GM18907 (cell line): ENCODE measurements at regions not wholly inside any gene's neighbourhood (a gene's known extent, or its start where the extent isn't known, plus 50 kb on each side); places are given as distances from the start of the nearest gene placed in this dataset.
"Not testable (repeated sequence)": the region's sequence is repeated elsewhere in the genome, so short reads cannot be mapped to it uniquely, and the experiment has no call there.

Source experiments
- ATAC-seq: cut with Tn5 transposase; IDR thresholded peaks from one replicate; pipeline ENCODE4 v1.9.1; 2021; ENCODE audit warnings: mild to moderate bottlenecking, moderate library complexity; ENCODE audit not compliant: unreplicated experiment

- ATAC-seq = no peak
Observed at GRCh38 chr4:83213640-83214039, 71.0 kb downstream of the COQ2 start.

DNA sequence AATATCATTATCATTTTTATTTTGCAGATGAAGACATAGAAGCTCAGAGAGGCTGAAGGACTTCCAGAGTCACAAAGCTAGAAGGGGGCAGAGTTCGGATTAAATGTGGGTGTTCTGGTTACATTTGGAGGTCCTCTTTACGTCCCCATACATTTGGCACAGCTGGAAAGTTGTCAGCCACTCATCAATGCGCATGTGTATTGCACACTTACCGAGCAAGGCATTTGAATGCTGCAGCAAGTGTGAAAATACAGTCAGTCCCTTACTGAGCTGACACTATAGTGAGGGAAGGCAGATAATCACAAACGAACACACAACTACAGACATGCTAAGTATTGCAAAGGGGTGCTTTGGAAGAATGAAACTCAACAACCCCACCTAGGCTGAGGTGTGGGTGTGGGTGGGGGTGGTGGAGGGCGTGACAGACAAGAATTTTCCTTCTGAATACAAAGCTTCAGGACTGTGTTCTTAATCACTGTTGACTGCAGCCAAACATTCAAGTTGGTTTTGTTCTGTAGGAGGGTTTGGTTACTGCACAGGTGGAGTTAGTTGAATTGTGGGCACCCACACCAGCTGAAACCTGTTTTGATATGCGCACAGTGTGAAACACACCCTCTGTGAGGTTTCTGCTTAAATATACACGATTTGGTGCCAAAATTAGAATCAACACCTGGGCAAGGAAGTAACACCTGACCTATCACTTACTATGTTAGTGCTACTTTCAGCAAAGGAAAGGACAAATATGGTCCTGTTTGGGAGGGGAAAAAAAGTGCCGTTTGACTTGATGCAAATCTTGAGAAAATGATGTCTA is 72.4 kb downstream of the COQ2 start:
- ATAC-seq = peak; percentile 84

- ATAC-seq = no peak
Observed at GRCh38 chr4:83209419-83209818, 75.2 kb downstream of the COQ2 start.

- ATAC-seq = no peak
Observed at GRCh38 chr4:83208371-83209365, 75.9 kb downstream of the COQ2 start.

GRCh38 chr4:83207497-83208101 is 77.0 kb downstream of the COQ2 start:
- ATAC-seq = no peak

GRCh38 chr4:83205760-83206159 is 78.8 kb downstream of the COQ2 start:
- ATAC-seq = no peak

DNA sequence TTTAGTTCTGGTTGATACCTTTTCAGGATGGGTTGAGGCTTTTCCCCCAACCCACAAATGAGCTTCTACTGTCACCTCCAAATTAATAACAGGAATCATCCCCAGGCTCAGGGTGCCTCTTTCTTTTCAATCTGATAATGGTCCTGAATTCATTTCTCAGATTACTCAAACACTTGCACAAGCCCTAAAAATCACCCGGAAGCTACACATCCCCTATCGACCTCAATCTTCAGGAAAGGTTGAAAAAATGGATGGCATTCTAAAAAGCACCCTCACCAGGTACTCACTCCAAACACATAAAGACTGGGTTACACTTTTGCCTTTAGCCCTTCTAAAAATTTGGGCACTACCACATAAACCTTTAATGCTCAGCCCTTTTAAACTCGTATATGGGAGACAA is 79.9 kb downstream of the COQ2 start:
- no peak for ATAC-seq

GRCh38 chr4:83201761-83202160 is 82.8 kb downstream of the COQ2 start:
- no peak for ATAC-seq

GRCh38 chr4:83197555-83198235 is 83.2 kb upstream of the PLAC8 start:
- no peak for ATAC-seq

DNA sequence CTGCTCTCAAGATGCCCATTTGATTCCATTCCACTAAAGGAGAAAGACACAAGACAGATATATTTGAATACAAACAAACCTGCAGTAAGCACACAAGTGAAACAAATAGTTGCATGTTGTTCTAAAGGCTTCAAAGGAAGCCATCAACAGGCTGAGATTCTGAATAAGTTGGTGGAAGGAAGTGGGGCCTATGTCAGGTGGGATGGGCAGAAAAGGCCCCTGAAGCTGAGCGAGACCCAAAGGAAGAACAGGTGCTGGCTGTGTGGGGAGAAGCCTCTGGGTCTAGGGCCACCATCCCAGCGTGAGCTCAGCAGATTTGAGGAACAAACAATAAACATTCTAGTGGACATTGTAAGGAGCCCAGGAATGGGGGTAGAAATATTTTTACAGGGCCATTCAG is 82.4 kb upstream of the PLAC8 start:
- no peak for ATAC-seq

DNA sequence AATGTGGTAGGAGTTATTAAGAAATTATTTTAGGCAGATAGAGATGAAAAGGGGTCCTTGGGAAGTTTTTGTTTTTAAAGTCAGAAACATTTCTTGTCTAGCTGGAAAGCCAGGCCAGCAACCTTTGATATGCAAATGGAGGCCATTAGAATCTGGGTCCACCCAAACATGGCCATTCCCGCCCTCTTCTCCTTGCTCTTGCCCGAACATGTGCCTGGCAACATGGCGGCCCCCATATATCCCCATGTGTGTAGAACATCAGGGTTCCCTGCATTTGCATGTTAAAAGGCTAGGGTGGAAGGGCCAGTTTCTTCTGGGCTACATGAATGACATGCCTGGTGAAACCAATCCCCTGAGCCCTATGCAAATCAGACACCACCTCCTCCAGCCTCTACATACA is 80.7 kb upstream of the PLAC8 start:
- no peak for ATAC-seq

DNA sequence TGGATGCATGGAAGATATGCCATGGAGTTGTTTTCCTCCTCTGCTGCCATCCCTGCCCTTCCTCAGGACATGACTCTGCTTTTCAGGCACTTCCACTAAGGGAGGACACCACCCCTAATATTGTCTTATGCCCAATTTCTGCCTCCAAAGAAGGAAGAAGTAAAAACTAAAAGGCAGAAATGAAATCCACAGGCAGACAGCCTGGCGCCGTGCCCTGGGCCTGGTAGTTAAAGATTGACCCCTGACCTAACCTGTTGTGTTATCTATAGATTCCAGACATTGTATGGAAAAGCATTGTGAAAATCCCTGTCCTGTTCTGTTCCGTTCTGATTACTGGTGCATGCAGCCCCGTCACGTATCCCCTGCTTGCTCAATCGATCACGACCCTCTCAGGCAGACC is 80.1 kb upstream of the PLAC8 start:
- ATAC-seq = not testable (repeated sequence)

DNA sequence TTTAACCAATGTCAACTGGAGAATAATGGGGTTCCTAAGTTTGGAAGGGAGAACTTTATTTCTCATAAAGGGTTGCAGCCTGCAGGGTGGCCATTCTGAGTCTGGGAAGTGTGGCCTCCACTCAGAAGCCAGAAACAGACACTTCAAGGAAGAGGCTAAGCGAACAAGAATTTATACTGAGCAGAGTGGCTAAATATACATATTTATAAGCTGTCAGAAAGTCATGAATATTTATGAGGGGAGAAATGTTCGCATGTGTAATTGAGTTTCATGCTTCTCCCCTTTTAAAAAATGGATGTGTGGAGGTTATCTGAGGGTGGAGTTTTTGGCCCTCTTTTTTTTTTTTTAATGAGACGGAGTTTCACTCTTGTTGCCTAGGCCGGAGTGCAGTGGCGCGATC is 78.1 kb upstream of the PLAC8 start:
- ATAC-seq = no peak

DNA sequence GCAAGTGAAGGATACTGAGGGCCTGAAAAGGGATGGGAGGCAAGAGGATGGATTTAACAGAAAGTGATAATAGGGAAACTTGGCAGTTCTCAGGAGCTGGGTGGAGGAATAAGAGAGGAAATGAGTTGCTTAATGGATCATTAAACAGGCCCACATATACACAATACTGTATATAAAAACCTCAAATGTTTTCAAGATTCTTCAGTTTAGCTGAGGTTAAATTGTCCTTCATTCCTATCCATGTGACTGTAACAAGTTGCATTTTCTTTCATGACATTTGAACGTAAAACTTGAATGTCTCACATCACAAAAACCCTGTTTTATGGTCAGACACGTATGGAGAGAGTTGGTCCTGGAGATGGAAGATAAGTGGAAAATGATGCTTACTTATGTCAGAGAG is 76.5 kb upstream of the PLAC8 start:
- ATAC-seq = no peak

DNA sequence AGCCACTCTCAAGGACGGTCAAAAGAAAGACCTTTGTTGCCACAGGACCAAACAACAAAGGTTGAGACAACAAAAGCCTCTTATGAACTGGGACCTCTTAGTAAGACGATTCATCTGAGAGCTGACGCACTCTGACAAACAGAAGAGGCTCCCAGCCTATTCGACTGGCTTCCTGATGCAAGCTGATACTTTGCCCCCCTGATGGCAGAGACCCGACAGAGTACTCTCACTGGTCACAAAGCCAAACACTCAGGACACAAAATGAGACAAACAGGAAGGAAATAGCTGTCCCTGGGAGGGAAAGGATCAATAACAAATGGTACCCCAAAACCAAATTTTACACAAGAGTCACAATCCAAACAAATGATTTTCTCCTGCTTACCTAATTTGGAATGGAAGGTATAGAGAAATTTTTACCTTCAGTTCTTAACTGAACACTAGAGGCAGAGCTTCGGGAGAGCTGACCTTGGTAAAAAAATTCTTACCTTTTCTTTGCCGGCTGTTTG is 75.2 kb upstream of the PLAC8 start:
- ATAC-seq = no peak

DNA sequence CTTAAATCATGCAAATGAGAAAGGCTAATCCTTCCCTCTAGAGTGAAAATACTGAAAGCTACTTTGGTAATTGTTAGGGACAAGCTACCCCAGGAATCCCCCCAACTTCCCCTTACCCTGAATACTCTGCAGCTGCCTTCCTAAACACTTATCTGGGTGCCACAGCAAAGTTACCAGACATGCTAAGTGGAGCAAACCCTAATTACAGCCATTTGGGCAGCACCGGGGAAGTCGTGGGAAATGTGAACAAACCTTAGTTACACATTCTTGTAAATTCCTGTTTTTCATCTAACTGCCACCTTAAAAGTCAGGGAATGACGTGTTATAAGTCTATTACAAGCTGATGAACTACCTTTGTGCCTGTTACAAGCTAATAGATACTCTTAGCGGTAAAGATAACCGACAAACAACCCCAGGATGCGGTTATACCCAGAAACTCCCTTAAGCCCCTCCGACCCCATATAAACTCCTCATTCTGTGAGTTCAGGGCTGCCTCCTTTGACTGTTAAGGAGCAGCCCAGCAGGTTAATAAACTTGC is 66.0 kb upstream of the PLAC8 start:
- peak; percentile 84 for ATAC-seq

DNA sequence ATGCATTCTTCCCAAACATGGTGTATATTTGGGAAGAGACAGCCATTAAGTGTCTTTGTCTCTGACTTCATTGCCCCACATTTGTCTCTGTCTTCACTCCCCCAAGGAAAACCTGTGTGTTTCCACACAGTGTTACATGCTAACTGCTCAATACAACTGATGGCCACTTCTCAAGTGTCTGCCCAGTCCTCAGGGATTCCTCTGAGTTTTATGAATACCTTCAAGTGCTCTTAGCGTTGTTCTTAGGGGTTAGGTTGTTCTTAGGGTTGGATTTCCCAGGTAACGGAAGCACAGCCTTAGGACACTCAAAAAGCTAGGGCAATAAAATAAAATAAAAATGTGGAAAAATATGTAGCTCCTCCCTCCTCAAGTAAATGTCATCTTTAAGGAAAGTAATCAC is 64.7 kb upstream of the PLAC8 start:
- ATAC-seq = no peak

DNA sequence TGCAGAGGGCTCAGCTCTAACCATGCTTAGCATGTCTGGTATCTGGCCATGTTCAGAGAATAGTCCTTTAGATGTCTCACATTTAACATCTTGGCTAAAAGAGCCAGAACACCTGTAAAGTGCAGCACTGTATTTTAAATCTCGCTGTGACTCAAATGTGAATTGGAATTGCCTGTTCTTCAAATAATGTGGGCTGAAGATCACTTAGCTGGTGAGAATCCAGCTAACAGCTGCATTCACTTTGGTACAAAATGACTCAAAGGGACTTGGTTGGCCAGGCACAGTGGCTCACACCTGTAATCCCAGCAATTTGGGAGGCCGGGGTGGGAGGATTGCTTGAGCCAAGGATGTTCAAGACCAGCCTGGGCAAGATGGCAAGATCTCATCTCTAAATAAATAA is 63.5 kb upstream of the PLAC8 start:
- ATAC-seq = no peak

- ATAC-seq = no peak
Observed at GRCh38 chr4:83177182-83177581, 62.7 kb upstream of the PLAC8 start.

DNA sequence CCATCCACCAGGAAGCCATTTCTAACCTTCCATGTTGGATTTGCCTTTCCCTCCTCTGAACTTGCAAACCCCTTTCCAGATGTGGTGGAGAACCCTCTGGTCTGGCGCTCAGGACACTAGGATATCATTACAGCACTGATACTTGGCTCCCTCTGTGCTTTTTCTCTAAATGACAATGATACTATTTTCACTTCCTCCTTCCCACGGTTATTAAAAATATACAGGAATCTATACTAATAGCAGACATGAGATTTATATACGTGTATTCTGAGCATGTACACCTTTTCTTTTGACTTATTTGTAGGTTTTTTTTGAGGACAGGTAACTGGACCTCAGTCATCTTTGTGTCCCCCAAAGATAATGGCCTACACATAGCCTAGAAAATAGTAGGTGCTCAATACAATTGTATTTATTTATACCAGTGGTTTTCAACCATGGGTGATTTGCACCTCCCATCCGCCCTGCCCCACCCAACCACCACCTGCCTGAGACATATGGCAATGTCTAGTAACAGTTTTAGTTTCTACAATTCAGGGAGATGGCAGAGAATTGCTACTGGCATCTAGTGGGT is 60.4 kb upstream of the PLAC8 start:
- ATAC-seq = peak; percentile 66
